ENCODE measurements at regions not wholly inside any gene's neighbourhood (a gene's known extent, or its start where the extent isn't known, plus 50 kb on each side); places are given as distances from the start of the nearest gene placed in this dataset.

GRCh38 chr5:9832921-9833320 lies 202.8 kb upstream of the TAS2R1 start:
- H2AFZ ChIP-seq: no peak overlapping the region
- ChIA-PET POLR2A (ENCODE audit: unreplicated experiment) (no interaction called here), CTCF (no interaction called here)
- no peaks in the 10 kb centered on the region for H3K36me3 ChIP-seq (ENCODE audit: low read depth)
- DNase-seq: no peak
- intact Hi-C loops (cut with micrococcal nuclease; ENCODE audit: unreplicated experiment): no loop called here
- H3K4me1 ChIP-seq (replicated peaks; ENCODE audit: insufficient read depth): no peaks in the 10 kb centered on the region
- H3K4me3 ChIP-seq: no peak overlapping the region
- H3K27ac ChIP-seq: no peak overlapping the region
- no peaks in the 10 kb centered on the region for H4K20me1 ChIP-seq (ENCODE audit: insufficient read depth)
- H3K9me2 ChIP-seq (ENCODE audit: insufficient read depth): no peaks in the 10 kb centered on the region
- H3K27me3 ChIP-seq (ENCODE audit: insufficient read depth, low read depth): no peaks in the 10 kb centered on the region
- BruUV-seq (replicated peaks): no TSS peak
- no peak overlapping the region for H3K4me2 ChIP-seq
- H3K9me3 ChIP-seq (ENCODE audit: insufficient read depth, low read depth): no peaks in the 10 kb centered on the region
- TF ChIP-seq CTCF (conservative IDR thresholded peaks at IDR 0.05): no peak
- TF ChIP-seq EZH2 (IDR thresholded peaks at IDR 0.05; ENCODE audit: low read depth): no peak
- no peaks in the 10 kb centered on the region for H3F3A ChIP-seq (ENCODE audit: insufficient read depth, low read depth)
- no peaks in the 10 kb centered on the region for H3K79me2 ChIP-seq (ENCODE audit: low read depth)

GRCh38 chr5:9831823-9832222 lies 201.7 kb upstream of the TAS2R1 start:
- Histone ChIP-seq H3F3A (ENCODE audit: insufficient read depth, low read depth) (no peaks in the 10 kb centered on the region), H3K4me1 (replicated peaks; ENCODE audit: insufficient read depth) (no peaks in the 10 kb centered on the region), H3K36me3 (ENCODE audit: low read depth) (no peaks in the 10 kb centered on the region), H2AFZ (no peak overlapping the region), H3K79me2 (ENCODE audit: low read depth) (no peaks in the 10 kb centered on the region), H3K4me3 (no peak overlapping the region), H3K27me3 (ENCODE audit: insufficient read depth, low read depth) (no peaks in the 10 kb centered on the region), H3K9me3 (ENCODE audit: insufficient read depth, low read depth) (no peaks in the 10 kb centered on the region), H3K9me2 (ENCODE audit: insufficient read depth) (no peaks in the 10 kb centered on the region), H4K20me1 (ENCODE audit: insufficient read depth) (no peaks in the 10 kb centered on the region), H3K4me2 (no peak overlapping the region), H3K27ac (no peak overlapping the region)
- no peak for DNase-seq
- CTCF ChIA-PET: no interaction called here
- POLR2A ChIA-PET (ENCODE audit: unreplicated experiment): no interaction called here
- no peak for TF ChIP-seq CTCF (conservative IDR thresholded peaks at IDR 0.05)
- intact Hi-C loops (cut with micrococcal nuclease; ENCODE audit: unreplicated experiment): no loop called here
- BruUV-seq (replicated peaks): no TSS peak

- ChIA-PET POLR2A (ENCODE audit: unreplicated experiment) (no interaction called here), CTCF (no interaction called here)
- H3K4me2 ChIP-seq: no peak overlapping the region
- no peaks in the 10 kb centered on the region for H3F3A ChIP-seq (ENCODE audit: insufficient read depth, low read depth)
- no peaks in the 10 kb centered on the region for H3K9me3 ChIP-seq (ENCODE audit: insufficient read depth, low read depth)
- H3K79me2 ChIP-seq (ENCODE audit: low read depth): no peaks in the 10 kb centered on the region
- H4K20me1 ChIP-seq (ENCODE audit: insufficient read depth): no peaks in the 10 kb centered on the region
- TF ChIP-seq EZH2 (IDR thresholded peaks at IDR 0.05; ENCODE audit: low read depth) (no peak), CTCF (conservative IDR thresholded peaks at IDR 0.05) (no peak)
- no peaks in the 10 kb centered on the region for H3K9me2 ChIP-seq (ENCODE audit: insufficient read depth)
- H3K27ac ChIP-seq: no peak overlapping the region
- intact Hi-C loops (cut with micrococcal nuclease; ENCODE audit: unreplicated experiment): no loop called here
- no peak overlapping the region for H2AFZ ChIP-seq
- H3K4me1 ChIP-seq (replicated peaks; ENCODE audit: insufficient read depth): no peaks in the 10 kb centered on the region
- no peak for DNase-seq
- H3K4me3 ChIP-seq: no peak overlapping the region
- no TSS peak for BruUV-seq (replicated peaks)
- no peaks in the 10 kb centered on the region for H3K36me3 ChIP-seq (ENCODE audit: low read depth)
- H3K27me3 ChIP-seq (ENCODE audit: insufficient read depth, low read depth): no peaks in the 10 kb centered on the region
Observed at GRCh38 chr5:9830184-9830583, 200.0 kb upstream of the TAS2R1 start.
